Spinal cord (tissue), 9 donors: ENCODE measurements at regions not wholly inside any gene's neighbourhood (a gene's known extent, or its start where the extent isn't known, plus 50 kb on each side); places are given as distances from the start of the nearest gene placed in this dataset.
"Not testable (repeated sequence)": the region's sequence is repeated elsewhere in the genome, so short reads cannot be mapped to it uniquely, and the experiment has no call there.

Experiments used
- DNase-seq, 6 donors: peaks; one replicate each; pipeline versions ENCODE4 v3.0.0 to v3.0.0-alpha.2; 2013 to 2015; ENCODE audit warnings: low spot score in 6 of 6, low read depth in 4 of 6
- H3K27ac ChIP-seq: one replicate; pipeline ENCODE4 v1.5.1; 2013; ENCODE audit warnings: low read depth, low read length, control low read depth
- H3K27me3 ChIP-seq: one replicate; pipeline ENCODE4 v1.6.1; 2013; ENCODE audit warnings: low read length; ENCODE audit not compliant: control insufficient read depth, insufficient read depth
- H3K36me3 ChIP-seq: one replicate; pipeline ENCODE4 v1.6.1; 2013; ENCODE audit warnings: low read length; ENCODE audit not compliant: control insufficient read depth, insufficient read depth
- H3K4me1 ChIP-seq: one replicate; pipeline ENCODE4 v1.6.1; 2013; ENCODE audit warnings: low read length; ENCODE audit not compliant: control insufficient read depth, insufficient read depth
- H3K4me3 ChIP-seq: one replicate; pipeline ENCODE4 v1.5.1; 2013; ENCODE audit warnings: low read depth, low read length, control low read depth
- H3K9me3 ChIP-seq: one replicate; pipeline ENCODE4 v1.6.1; 2013; ENCODE audit warnings: low read length; ENCODE audit not compliant: control insufficient read depth, insufficient read depth
- WGBS: methylation state at CpG from one replicate; pipeline ENCODE4 v1.1.5; 2013; ENCODE audit warnings: missing lambda C conversion rate; ENCODE audit not compliant: insufficient coverage; 5-methylcytosine and 5-hydroxymethylcytosine counted together
- donor health status: healthy.

- H3K4me3 ChIP-seq = no peak overlapping the region
- H3K27me3 ChIP-seq = no peaks in the 10 kb centered on the region
- H3K27ac ChIP-seq = no peak overlapping the region
These were observed 379.5 kb upstream of the ATP10A start for GRCh38 chr15:26242565-26243071.

GRCh38 chr15:26235864-26236263, 372.7 kb upstream of the ATP10A start:
- Histone ChIP-seq H3K27me3 (no peaks in the 10 kb centered on the region), H3K4me3 (no peak overlapping the region), H3K27ac (no peak overlapping the region), H3K9me3 (no peaks in the 10 kb centered on the region), H3K36me3 (no peaks in the 10 kb centered on the region), H3K4me1 (peaks cover 10% of the 10 kb centered on the region)
- DNase-seq = no peak
- 31% methylated on average over 2 of the region's 3 CpGs for WGBS

More at GRCh38 chr15:26242565-26243071, 379.5 kb upstream of the ATP10A start:
- H3K9me3 ChIP-seq = no peaks in the 10 kb centered on the region
- WGBS = 34% methylated on average over 5 of the region's 9 CpGs
- DNase-seq = peak in 2 of 6 donors; percentile 32 to 67
- peaks cover 2% of the 10 kb centered on the region for H3K4me1 ChIP-seq
- H3K36me3 ChIP-seq = no peaks in the 10 kb centered on the region

- peaks cover 10% of the 10 kb centered on the region for H3K4me1 ChIP-seq
- no peak overlapping the region for H3K27ac ChIP-seq
- no peaks in the 10 kb centered on the region for H3K27me3 ChIP-seq
- no peaks in the 10 kb centered on the region for H3K9me3 ChIP-seq
- DNase-seq = peak in 2 of 6 donors; percentile 51 to 82
- 27% methylated on average over 12 of the region's 15 CpGs for WGBS
- no peaks in the 10 kb centered on the region for H3K36me3 ChIP-seq
- H3K4me3 ChIP-seq = no peak overlapping the region
These were observed 372.0 kb upstream of the ATP10A start for GRCh38 chr15:26234976-26235767.

- Histone ChIP-seq H3K27me3 (no peaks in the 10 kb centered on the region), H3K36me3 (no peaks in the 10 kb centered on the region), H3K4me3 (no peak overlapping the region), H3K9me3 (no peaks in the 10 kb centered on the region), H3K27ac (no peak overlapping the region), H3K4me1 (peaks cover 10% of the 10 kb centered on the region)
- peak in 2 of 6 donors; percentile 9 to 37 for DNase-seq
These were observed 369.6 kb upstream of the ATP10A start for GRCh38 chr15:26232691-26233090.

- H3K27ac ChIP-seq = no peak overlapping the region
- no peak overlapping the region for H3K4me3 ChIP-seq
- peaks cover 10% of the 10 kb centered on the region for H3K4me1 ChIP-seq
- 29% methylated on average over 2 of the region's 6 CpGs for WGBS
- H3K9me3 ChIP-seq = no peaks in the 10 kb centered on the region
- H3K27me3 ChIP-seq = no peaks in the 10 kb centered on the region
- H3K36me3 ChIP-seq = no peaks in the 10 kb centered on the region
- DNase-seq = no peak
These were observed 368.0 kb upstream of the ATP10A start for GRCh38 chr15:26231096-26231495.

GRCh38 chr15:26224266-26224665, 361.1 kb upstream of the ATP10A start:
- H3K4me1 ChIP-seq = no peaks in the 10 kb centered on the region
- no peaks in the 10 kb centered on the region for H3K9me3 ChIP-seq
- H3K36me3 ChIP-seq = no peaks in the 10 kb centered on the region
- H3K27ac ChIP-seq = no peak overlapping the region
- DNase-seq = no peak
- WGBS = no CpG with 5 or more reads among the region's 2 CpGs
- no peaks in the 10 kb centered on the region for H3K27me3 ChIP-seq
- no peak overlapping the region for H3K4me3 ChIP-seq

- no peaks in the 10 kb centered on the region for H3K27me3 ChIP-seq
- no peak overlapping the region for H3K4me3 ChIP-seq
- no peak overlapping the region for H3K27ac ChIP-seq
- no peaks in the 10 kb centered on the region for H3K4me1 ChIP-seq
- no peak for DNase-seq
- no peaks in the 10 kb centered on the region for H3K9me3 ChIP-seq
- WGBS = no CpG with 5 or more reads among the region's 2 CpGs
- no peaks in the 10 kb centered on the region for H3K36me3 ChIP-seq
These were observed 360.6 kb upstream of the ATP10A start for GRCh38 chr15:26223720-26224119.

GRCh38 chr15:26222781-26223180, 359.7 kb upstream of the ATP10A start:
- Histone ChIP-seq H3K9me3 (no peaks in the 10 kb centered on the region), H3K4me3 (no peak overlapping the region), H3K27ac (no peak overlapping the region), H3K4me1 (no peaks in the 10 kb centered on the region), H3K36me3 (no peaks in the 10 kb centered on the region), H3K27me3 (no peaks in the 10 kb centered on the region)
- WGBS = 93% methylated on average over 2 of the region's 3 CpGs
- no peak for DNase-seq

GRCh38 chr15:26217043-26217442, 353.9 kb upstream of the ATP10A start:
- not testable (repeated sequence) for H3K27me3 ChIP-seq, H3K36me3 ChIP-seq, H3K4me1 ChIP-seq, DNase-seq, H3K4me3 ChIP-seq, H3K9me3 ChIP-seq, H3K27ac ChIP-seq
- WGBS = no CpG with 5 or more reads among the region's 2 CpGs

- Histone ChIP-seq H3K27ac (no peak overlapping the region), H3K36me3 (no peaks in the 10 kb centered on the region), H3K27me3 (no peaks in the 10 kb centered on the region), H3K9me3 (no peaks in the 10 kb centered on the region), H3K4me3 (no peak overlapping the region), H3K4me1 (no peaks in the 10 kb centered on the region)
- 94% methylated on average over 2 of the region's 3 CpGs for WGBS
- no peak for DNase-seq
These were observed 351.2 kb upstream of the ATP10A start for GRCh38 chr15:26214290-26214689.
